Tibial nerve (tissue), 3 donors: ENCODE measurements at regions not wholly inside any gene's neighbourhood (a gene's known extent, or its start where the extent isn't known, plus 50 kb on each side); places are given as distances from the start of the nearest gene placed in this dataset.

ENCODE experiments used
- CTCF ChIP-seq, 5 experiments: fragments of 200-600 bp in 3 of 5; fragments of 450-650 bp in 2 of 5; sonication (generic) in 3 of 5; IDR thresholded peaks; one replicate each; pipeline ENCODE4 v1.5.1; 2016 to 2019; ENCODE audit warnings: antibody characterized with exemption in 5 of 5, mild to moderate bottlenecking in 3 of 5, moderate library complexity in 2 of 5
- POLR2A ChIP-seq, 2 donors: fragments of 450-650 bp; IDR thresholded peaks; one replicate each; pipeline ENCODE4 v1.6.1; 2017; ENCODE audit warnings: antibody characterized with exemption in 2 of 2, mild to moderate bottlenecking in 2 of 2, moderate library complexity in 2 of 2

GRCh38 chr11:106621484-106621883 is 396.8 kb downstream of the GUCY1A2 start:
- no peak for TF ChIP-seq CTCF (IDR thresholded peaks at IDR 0.05)
- TF ChIP-seq POLR2A (IDR thresholded peaks at IDR 0.05) = no peak
